OCI-LY3 (cell line): ENCODE measurements at regions not wholly inside any gene's neighbourhood (a gene's known extent, or its start where the extent isn't known, plus 50 kb on each side); places are given as distances from the start of the nearest gene placed in this dataset.
"Not testable (repeated sequence)": the region's sequence is repeated elsewhere in the genome, so short reads cannot be mapped to it uniquely, and the experiment has no call there.

Source experiments
- H2AFZ ChIP-seq: fragments of 200-600, 300-600 bp; shearing (Covaris generic); 2 replicates; pipeline ENCODE4 v1.6.0; 2014; ENCODE audit warnings: antibody characterized with exemption, low read depth, low read length
- H3K27ac ChIP-seq: fragments of 200-600, 300-600 bp; sonication (generic); 2 replicates; pipeline ENCODE4 v1.5.1; 2014; ENCODE audit warnings: mild to moderate bottlenecking, low read length, moderate library complexity, mixed read lengths
- H3K27me3 ChIP-seq: fragments of 200-600, 300-600 bp; sonication (generic); 2 replicates; pipeline ENCODE4 v1.6.1; 2014; ENCODE audit warnings: low read depth, low read length, mixed read lengths
- H3K36me3 ChIP-seq: fragments of 200-600, 300-600 bp; sonication (generic); replicated peaks from 2 replicates; pipeline ENCODE3; 2014; ENCODE audit warnings: low read depth, low read length, mixed read lengths
- H3K4me1 ChIP-seq: fragments of 300-600, 200-600 bp; sonication (generic); 2 replicates; pipeline ENCODE4 v1.6.1; 2014; ENCODE audit warnings: low read length, mixed read lengths
- H3K4me2 ChIP-seq: fragments of 200-600, 300-600 bp; sonication (generic); 2 replicates; pipeline ENCODE4 v1.6.1; 2014; ENCODE audit warnings: low read length, mixed read lengths
- H3K4me3 ChIP-seq: fragments of 300-600, 200-600 bp; sonication (generic); 2 replicates; pipeline ENCODE4 v1.5.1; 2014; ENCODE audit warnings: antibody characterized with exemption, mild to moderate bottlenecking, low read length, moderate library complexity
- H3K79me2 ChIP-seq: fragments of 300-600, 200-600 bp; shearing (Covaris generic); 2 replicates; pipeline ENCODE4 v1.6.1; 2014; ENCODE audit warnings: mild to moderate bottlenecking, low read length, mixed read lengths
- H3K9ac ChIP-seq: fragments of 300-600, 200-600 bp; shearing (Covaris generic); 2 replicates; pipeline ENCODE4 v1.6.0; 2014; ENCODE audit warnings: mild to moderate bottlenecking, low read length, moderate library complexity
- H3K9me3 ChIP-seq: fragments of 200-600, 300-600 bp; shearing (Covaris generic); 2 replicates; pipeline ENCODE4 v1.6.1; 2014; ENCODE audit warnings: low read length, mixed read lengths; ENCODE audit not compliant: insufficient read depth
- H4K20me1 ChIP-seq: fragments of 200-600, 300-600 bp; sonication (generic); 2 replicates; pipeline ENCODE4 v1.6.1; 2016; ENCODE audit warnings: low read length, mixed read lengths; ENCODE audit not compliant: insufficient read depth
- EZH2phosphoT487 ChIP-seq: fragments of 200-600 bp; shearing (Covaris generic); IDR thresholded peaks from 2 replicates; pipeline ENCODE4 v1.6.1; 2018; ENCODE audit warnings: antibody characterized with exemption, mixed run types, low read depth
- TF ChIP-seq, protein P1 (sequence below): fragments of 200-600, 300-600 bp; sonication (generic); IDR thresholded peaks from 2 replicates; pipeline ENCODE4 v1.5.1; 2014; ENCODE audit warnings: antibody characterized with exemption, low read length, low read depth

DNA sequence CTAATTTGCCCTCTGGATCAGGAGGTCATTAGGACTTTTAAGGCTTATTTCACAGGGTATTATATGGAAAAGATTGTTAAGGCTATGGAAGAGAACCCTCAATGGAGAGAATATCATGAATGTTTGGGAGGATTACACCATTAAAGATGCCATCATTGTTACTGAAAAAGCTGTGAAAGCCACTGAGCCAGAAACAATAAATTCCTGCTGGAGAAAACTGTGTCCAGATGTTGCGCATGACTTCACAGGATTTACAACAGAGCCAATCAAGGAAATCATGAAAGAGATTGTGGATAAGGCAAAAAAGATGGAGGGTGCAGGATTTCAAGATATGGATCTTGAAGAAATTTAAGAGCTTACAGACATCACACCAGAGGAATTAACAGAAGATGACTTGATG is 798.3 kb upstream of the SLC35B3 start:
- Histone ChIP-seq H3K9me3 (no peaks in the 10 kb centered on the region), H3K27me3 (no peaks in the 10 kb centered on the region), H2AFZ (no peak overlapping the region), H3K4me1 (no peaks in the 10 kb centered on the region), H3K27ac (no peak overlapping the region), H3K4me2 (no peak overlapping the region), H3K9ac (no peak overlapping the region), H4K20me1 (no peaks in the 10 kb centered on the region), H3K79me2 (no peaks in the 10 kb centered on the region), H3K36me3 (no peaks in the 10 kb centered on the region), H3K4me3 (no peak overlapping the region)
- TF ChIP-seq, protein P1, sequence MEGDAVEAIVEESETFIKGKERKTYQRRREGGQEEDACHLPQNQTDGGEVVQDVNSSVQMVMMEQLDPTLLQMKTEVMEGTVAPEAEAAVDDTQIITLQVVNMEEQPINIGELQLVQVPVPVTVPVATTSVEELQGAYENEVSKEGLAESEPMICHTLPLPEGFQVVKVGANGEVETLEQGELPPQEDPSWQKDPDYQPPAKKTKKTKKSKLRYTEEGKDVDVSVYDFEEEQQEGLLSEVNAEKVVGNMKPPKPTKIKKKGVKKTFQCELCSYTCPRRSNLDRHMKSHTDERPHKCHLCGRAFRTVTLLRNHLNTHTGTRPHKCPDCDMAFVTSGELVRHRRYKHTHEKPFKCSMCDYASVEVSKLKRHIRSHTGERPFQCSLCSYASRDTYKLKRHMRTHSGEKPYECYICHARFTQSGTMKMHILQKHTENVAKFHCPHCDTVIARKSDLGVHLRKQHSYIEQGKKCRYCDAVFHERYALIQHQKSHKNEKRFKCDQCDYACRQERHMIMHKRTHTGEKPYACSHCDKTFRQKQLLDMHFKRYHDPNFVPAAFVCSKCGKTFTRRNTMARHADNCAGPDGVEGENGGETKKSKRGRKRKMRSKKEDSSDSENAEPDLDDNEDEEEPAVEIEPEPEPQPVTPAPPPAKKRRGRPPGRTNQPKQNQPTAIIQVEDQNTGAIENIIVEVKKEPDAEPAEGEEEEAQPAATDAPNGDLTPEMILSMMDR, result no peak
- TF ChIP-seq EZH2phosphoT487, result no peak

DNA sequence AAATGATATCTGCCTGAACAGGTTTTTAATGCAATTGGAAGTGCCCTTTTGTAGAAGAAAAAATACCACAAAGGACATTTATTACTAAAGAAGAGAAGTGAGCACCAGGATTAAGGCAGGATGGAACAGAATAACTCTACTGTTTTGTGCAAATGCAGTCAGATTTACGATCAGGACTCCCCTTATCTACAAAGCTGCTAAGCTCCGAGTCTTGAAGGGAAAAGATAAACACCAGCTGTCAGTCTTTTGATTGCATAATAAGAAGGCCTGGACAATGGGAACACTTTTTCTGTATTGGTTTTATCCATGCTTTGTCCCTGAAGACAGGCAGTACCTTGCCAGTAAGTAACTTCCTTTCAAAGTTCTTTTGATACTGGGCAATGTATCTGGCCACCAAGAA is 797.9 kb upstream of the SLC35B3 start:
- Histone ChIP-seq H3K27me3 (no peaks in the 10 kb centered on the region), H3K4me2 (no peak overlapping the region), H3K9ac (no peak overlapping the region), H3K4me1 (no peaks in the 10 kb centered on the region), H3K36me3 (no peaks in the 10 kb centered on the region), H3K79me2 (no peaks in the 10 kb centered on the region), H3K4me3 (no peak overlapping the region), H3K27ac (no peak overlapping the region), H4K20me1 (no peaks in the 10 kb centered on the region), H3K9me3 (no peaks in the 10 kb centered on the region), H2AFZ (no peak overlapping the region)
- TF ChIP-seq, protein P1, result no peak
- no peak for TF ChIP-seq EZH2phosphoT487

DNA sequence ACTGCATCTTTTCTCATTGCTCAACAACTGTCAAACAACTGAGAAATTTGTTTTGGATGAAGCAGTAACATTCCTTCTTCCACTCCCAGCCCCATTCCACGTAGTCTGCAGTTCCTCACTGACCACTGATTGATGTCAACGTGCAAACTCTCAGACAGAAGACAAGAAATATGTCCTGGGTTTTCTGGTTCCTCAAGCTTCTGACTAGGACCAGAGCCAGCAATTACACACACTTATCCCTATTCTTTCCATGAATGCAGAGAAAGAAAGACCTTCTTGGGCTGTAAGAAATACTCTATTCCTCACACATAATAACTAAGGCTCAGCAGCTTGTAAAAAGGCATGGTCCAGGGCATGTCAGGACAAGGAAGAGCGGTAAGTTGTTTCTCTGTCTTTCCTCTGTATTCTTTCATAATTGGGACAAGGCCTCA is 790.1 kb upstream of the SLC35B3 start:
- Histone ChIP-seq H3K27me3 (no peaks in the 10 kb centered on the region), H3K9me3 (no peaks in the 10 kb centered on the region), H3K36me3 (no peaks in the 10 kb centered on the region), H3K4me2 (no peak overlapping the region), H3K4me1 (no peaks in the 10 kb centered on the region), H3K27ac (no peak overlapping the region), H3K79me2 (no peaks in the 10 kb centered on the region), H3K4me3 (no peak overlapping the region), H4K20me1 (no peaks in the 10 kb centered on the region), H2AFZ (no peak overlapping the region), H3K9ac (no peak overlapping the region)
- TF ChIP-seq EZH2phosphoT487, result no peak
- TF ChIP-seq, protein P1, result no peak

DNA sequence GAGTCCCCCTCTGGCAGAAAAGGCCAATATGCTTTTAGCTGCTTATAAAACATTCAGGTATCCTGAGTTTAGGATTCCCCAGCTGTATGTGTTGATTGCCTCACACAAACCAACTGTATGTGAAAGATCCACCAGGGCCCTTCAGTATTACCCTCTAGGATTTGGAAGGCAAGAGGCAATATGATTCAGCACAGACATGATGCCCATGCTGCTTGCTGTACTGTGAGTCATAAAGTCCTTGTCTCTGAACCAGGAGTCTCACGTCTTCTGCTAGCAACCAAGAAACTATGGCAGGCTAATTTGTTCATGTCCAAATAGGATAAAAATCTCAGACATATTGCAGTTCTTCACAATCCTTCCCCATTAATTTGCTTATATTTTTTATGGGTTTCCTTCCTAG is 789.2 kb upstream of the SLC35B3 start:
- H4K20me1 ChIP-seq, result no peaks in the 10 kb centered on the region
- H3K27ac ChIP-seq, result no peak overlapping the region
- no peaks in the 10 kb centered on the region for H3K9me3 ChIP-seq
- H3K27me3 ChIP-seq, result no peaks in the 10 kb centered on the region
- H3K4me2 ChIP-seq, result no peak overlapping the region
- H3K9ac ChIP-seq, result no peak overlapping the region
- H2AFZ ChIP-seq, result no peak overlapping the region
- H3K79me2 ChIP-seq, result no peaks in the 10 kb centered on the region
- no peak overlapping the region for H3K4me3 ChIP-seq
- TF ChIP-seq, protein P1, result no peak
- no peak for TF ChIP-seq EZH2phosphoT487
- H3K4me1 ChIP-seq, result no peaks in the 10 kb centered on the region
- H3K36me3 ChIP-seq, result no peaks in the 10 kb centered on the region

DNA sequence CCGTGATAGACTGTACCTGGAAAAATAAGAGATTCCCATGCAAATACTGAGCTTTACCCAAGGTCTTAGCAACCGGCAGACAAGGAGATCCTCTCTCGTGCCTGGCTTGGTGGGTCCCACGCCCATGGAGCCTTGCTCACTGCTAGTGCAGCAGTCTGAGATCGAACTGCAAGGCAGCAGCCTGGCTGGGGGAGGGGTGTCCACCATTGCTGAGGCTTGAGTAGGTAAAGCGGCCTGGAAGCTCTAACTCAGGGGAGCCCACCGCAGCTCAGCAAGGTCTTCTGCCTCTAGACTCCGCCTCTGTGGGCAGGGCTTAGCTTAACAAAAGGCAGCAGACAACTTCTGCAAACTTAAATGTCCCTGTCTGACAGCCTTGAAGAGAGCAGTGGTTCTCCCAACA is 778.4 kb upstream of the SLC35B3 start:
- H4K20me1 ChIP-seq, H3K9ac ChIP-seq, H3K9me3 ChIP-seq, H3K4me3 ChIP-seq, H3K27me3 ChIP-seq, H2AFZ ChIP-seq, H3K27ac ChIP-seq, H3K4me2 ChIP-seq, H3K36me3 ChIP-seq, H3K4me1 ChIP-seq, H3K79me2 ChIP-seq: not testable (repeated sequence)
